Ascending aorta (tissue), 2 donors: ENCODE measurements at regions not wholly inside any gene's neighbourhood (a gene's known extent, or its start where the extent isn't known, plus 50 kb on each side); places are given as distances from the start of the nearest gene placed in this dataset.

Source experiments
- DNase-seq, 2 donors: peaks; one replicate each; pipeline ENCODE4 v3.0.0-alpha.2; 2019; ENCODE audit warnings: low spot score in 2 of 2
- H3K27ac ChIP-seq, 2 donors: fragments of 200-600 bp; sonication (generic); one replicate each; pipeline ENCODE4 v1.5.1; 2016 to 2017; ENCODE audit warnings: mild to moderate bottlenecking in 1 of 2
- H3K27me3 ChIP-seq: fragments of 200-600 bp; sonication (generic); one replicate; pipeline ENCODE4 v1.5.1; 2017
- H3K36me3 ChIP-seq, 2 donors: fragments of 200-600 bp; sonication (generic); one replicate each; pipeline ENCODE4 v1.5.1; 2016
- H3K4me1 ChIP-seq, 2 donors: fragments of 200-600 bp; sonication (generic); one replicate each; pipeline ENCODE4 v1.5.1; 2016 to 2017; ENCODE audit warnings: mild to moderate bottlenecking in 1 of 2
- H3K4me3 ChIP-seq, 2 donors: fragments of 200-600 bp; sonication (generic); one replicate each; pipeline ENCODE4 v1.5.1; 2016 to 2017; ENCODE audit warnings: mild to moderate bottlenecking in 1 of 2
- H3K9me3 ChIP-seq, 2 donors: fragments of 200-600 bp; sonication (generic); one replicate each; pipeline ENCODE4 v1.5.1; 2016
- CTCF ChIP-seq, 3 experiments: fragments of 200-600 bp in 2 of 3; fragments of 450-650 bp in 1 of 3; sonication (generic) in 2 of 3; IDR thresholded peaks; one replicate each; pipeline ENCODE4 v1.5.1; 2016 to 2019; ENCODE audit warnings: antibody characterized with exemption in 3 of 3, mild to moderate bottlenecking in 1 of 3, moderate library complexity in 1 of 3
- intact Hi-C: fragments of 100-400 bp; cut with DNase I; formaldehyde crosslinking; loops from one replicate; pipeline ENCODE4 v1.15.1; 2023

GRCh38 chr1:229947968-229948367 lies 119.1 kb upstream of the GALNT2 start:
- H3K27me3 ChIP-seq, result no peaks in the 10 kb centered on the region
- no peak overlapping the region for H3K4me3 ChIP-seq
- H3K36me3 ChIP-seq, result no peaks in the 10 kb centered on the region
- DNase-seq, result no peak
- no peaks in the 10 kb centered on the region for H3K4me1 ChIP-seq
- H3K27ac ChIP-seq, result no peak overlapping the region
- TF ChIP-seq CTCF (IDR thresholded peaks at IDR 0.05), result no peak
- no peaks in the 10 kb centered on the region for H3K9me3 ChIP-seq
- intact Hi-C loops, result no loop called here

- Histone ChIP-seq H3K4me3 (no peak overlapping the region), H3K27me3 (no peaks in the 10 kb centered on the region), H3K4me1 (no peaks in the 10 kb centered on the region), H3K27ac (no peak overlapping the region), H3K36me3 (no peaks in the 10 kb centered on the region), H3K9me3 (no peaks in the 10 kb centered on the region)
- no peak for DNase-seq
- intact Hi-C loops, result no loop called here
- no peak for TF ChIP-seq CTCF (IDR thresholded peaks at IDR 0.05)
Observed at GRCh38 chr1:229948438-229948837, 118.6 kb upstream of the GALNT2 start.

GRCh38 chr1:229949500-229949899 lies 117.5 kb upstream of the GALNT2 start:
- H3K27me3 ChIP-seq, result no peaks in the 10 kb centered on the region

GRCh38 chr1:229950020-229950419 lies 117.0 kb upstream of the GALNT2 start:
- no peak for DNase-seq
- intact Hi-C loops, result no loop called here
- Histone ChIP-seq H3K36me3 (no peaks in the 10 kb centered on the region), H3K4me3 (no peak overlapping the region), H3K9me3 (no peaks in the 10 kb centered on the region), H3K4me1 (no peaks in the 10 kb centered on the region), H3K27me3 (no peaks in the 10 kb centered on the region), H3K27ac (no peak overlapping the region)
- TF ChIP-seq CTCF (IDR thresholded peaks at IDR 0.05), result no peak

More at GRCh38 chr1:229949500-229949899, 117.5 kb upstream of the GALNT2 start:
- no peaks in the 10 kb centered on the region for H3K36me3 ChIP-seq
- TF ChIP-seq CTCF (IDR thresholded peaks at IDR 0.05), result no peak
- no peaks in the 10 kb centered on the region for H3K9me3 ChIP-seq
- DNase-seq, result no peak
- intact Hi-C loops, result no loop called here
- H3K27ac ChIP-seq, result no peak overlapping the region
- H3K4me1 ChIP-seq, result no peaks in the 10 kb centered on the region
- no peak overlapping the region for H3K4me3 ChIP-seq

GRCh38 chr1:229950908-229951307 lies 116.1 kb upstream of the GALNT2 start:
- Histone ChIP-seq H3K27me3 (no peaks in the 10 kb centered on the region), H3K4me3 (no peak overlapping the region), H3K27ac (no peak overlapping the region), H3K9me3 (no peaks in the 10 kb centered on the region), H3K4me1 (no peaks in the 10 kb centered on the region), H3K36me3 (no peaks in the 10 kb centered on the region)
- no peak for TF ChIP-seq CTCF (IDR thresholded peaks at IDR 0.05)
- intact Hi-C loops, result no loop called here
- DNase-seq, result no peak

- intact Hi-C loops, result no loop called here
- no peak overlapping the region for H3K4me3 ChIP-seq
- no peak for DNase-seq
- no peaks in the 10 kb centered on the region for H3K36me3 ChIP-seq
- no peaks in the 10 kb centered on the region for H3K4me1 ChIP-seq
- TF ChIP-seq CTCF (IDR thresholded peaks at IDR 0.05), result no peak
- H3K27ac ChIP-seq, result no peak overlapping the region
- H3K9me3 ChIP-seq, result no peaks in the 10 kb centered on the region
- H3K27me3 ChIP-seq, result no peaks in the 10 kb centered on the region
Observed at GRCh38 chr1:229951856-229952534, 115.0 kb upstream of the GALNT2 start.
